ENCODE measurements at regions not wholly inside any gene's neighbourhood (a gene's known extent, or its start where the extent isn't known, plus 50 kb on each side); places are given as distances from the start of the nearest gene placed in this dataset.

DNA sequence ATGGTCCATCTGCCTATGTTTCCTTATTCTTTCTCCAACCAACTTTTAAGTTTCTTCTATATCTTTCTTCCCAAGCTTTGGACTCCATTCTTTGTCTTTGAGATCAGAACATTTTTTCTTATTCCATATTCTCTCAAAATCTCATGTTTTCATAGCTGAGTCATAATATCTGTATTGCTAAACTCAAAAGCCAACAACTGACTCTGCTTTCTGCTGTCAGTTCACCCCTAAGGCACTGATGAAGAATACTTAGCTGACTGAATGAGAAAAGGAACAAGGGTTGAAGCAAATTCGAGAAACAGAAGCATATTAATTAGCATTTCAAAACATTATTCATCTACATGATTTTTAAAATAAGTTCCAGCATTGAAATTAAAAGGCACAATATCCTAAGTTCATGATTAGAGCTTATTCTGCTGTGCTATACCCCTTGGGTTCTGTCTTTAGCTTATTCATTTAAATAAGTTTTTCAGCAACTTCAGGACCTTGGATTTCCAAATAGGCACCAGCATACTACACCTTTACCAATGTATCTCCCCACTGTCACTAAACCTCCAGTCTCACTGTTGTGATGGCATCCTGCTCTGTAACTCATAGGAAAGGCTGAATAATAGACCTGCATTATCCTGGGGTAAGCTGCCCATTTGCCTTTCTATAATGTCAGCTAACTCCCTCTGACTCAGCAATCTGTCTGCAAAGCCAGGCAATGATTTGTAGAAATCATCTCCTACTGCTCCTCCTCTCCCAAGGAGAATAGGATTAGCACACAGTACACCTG, 49.9 kb upstream of the C5orf46 start:
- TF ChIP-seq, protein P1, sequence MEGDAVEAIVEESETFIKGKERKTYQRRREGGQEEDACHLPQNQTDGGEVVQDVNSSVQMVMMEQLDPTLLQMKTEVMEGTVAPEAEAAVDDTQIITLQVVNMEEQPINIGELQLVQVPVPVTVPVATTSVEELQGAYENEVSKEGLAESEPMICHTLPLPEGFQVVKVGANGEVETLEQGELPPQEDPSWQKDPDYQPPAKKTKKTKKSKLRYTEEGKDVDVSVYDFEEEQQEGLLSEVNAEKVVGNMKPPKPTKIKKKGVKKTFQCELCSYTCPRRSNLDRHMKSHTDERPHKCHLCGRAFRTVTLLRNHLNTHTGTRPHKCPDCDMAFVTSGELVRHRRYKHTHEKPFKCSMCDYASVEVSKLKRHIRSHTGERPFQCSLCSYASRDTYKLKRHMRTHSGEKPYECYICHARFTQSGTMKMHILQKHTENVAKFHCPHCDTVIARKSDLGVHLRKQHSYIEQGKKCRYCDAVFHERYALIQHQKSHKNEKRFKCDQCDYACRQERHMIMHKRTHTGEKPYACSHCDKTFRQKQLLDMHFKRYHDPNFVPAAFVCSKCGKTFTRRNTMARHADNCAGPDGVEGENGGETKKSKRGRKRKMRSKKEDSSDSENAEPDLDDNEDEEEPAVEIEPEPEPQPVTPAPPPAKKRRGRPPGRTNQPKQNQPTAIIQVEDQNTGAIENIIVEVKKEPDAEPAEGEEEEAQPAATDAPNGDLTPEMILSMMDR (IDR thresholded peaks at IDR 0.05), result no peak
- no peak for TF ChIP-seq ZFX (IDR thresholded peaks at IDR 0.05; ENCODE audit: borderline replicate concordance)
- no peak overlapping the region for H3K27ac ChIP-seq

Data from 22Rv1 (cell line).